ENCODE measurements at regions not wholly inside any gene's neighbourhood (a gene's known extent, or its start where the extent isn't known, plus 50 kb on each side); places are given as distances from the start of the nearest gene placed in this dataset.
"Not testable (repeated sequence)": the region's sequence is repeated elsewhere in the genome, so short reads cannot be mapped to it uniquely, and the experiment has no call there.

DNA sequence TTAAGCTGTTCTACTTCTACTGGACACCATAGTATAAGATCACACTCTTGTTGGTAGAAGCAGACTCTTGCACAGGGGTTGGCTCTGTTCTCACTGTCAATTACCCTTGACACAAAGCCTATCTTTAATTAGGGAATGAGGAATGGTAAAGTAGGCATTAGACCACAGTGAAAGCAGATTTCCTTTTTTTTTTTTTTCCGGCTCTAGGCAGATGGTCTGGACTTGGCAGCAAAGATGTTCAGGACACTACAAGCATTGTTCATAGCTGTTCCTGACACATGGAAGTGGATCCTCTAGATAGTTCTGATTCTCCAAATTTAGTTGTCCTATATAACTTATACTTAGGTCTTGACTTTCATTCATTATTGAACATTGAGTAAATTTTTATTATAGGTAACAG, 672.2 kb upstream of the CELF4 start:
- no peak for DNase-seq (ENCODE audit: extremely low read depth in 1 of 11, low read depth in 9 of 11, low spot score in 4 of 11)

DNA sequence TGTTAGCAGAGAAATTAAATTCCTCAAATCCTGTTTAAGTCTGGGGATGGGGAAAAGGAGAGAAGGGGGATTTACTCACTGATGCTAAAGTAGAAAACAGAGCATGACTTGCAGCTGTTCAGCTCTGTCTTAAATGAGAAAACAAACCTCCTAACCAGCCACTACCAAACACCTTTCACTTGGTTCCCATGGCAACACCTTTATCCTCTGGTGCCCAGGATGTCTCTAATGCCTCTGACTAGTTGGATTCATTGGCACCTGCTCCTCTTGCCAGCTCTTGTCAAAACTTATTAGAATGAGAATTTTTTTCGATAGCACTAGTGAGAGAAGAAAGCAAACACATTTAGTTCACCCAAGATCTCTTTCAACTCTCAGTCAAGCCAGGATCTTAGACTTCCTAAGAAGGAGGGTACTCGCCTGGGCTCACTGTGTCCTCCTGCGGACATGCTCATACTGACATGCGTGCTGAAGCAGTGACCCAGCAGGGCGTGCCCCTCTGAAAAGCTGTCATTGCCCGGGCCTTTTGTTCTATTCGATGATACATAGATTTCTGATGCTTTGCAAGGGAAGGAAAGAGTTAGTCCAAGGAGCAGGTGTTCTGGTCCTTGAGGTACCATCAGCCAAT, 656.0 kb upstream of the CELF4 start:
- no peak for DNase-seq (ENCODE audit: extremely low read depth in 1 of 11, low read depth in 9 of 11, low spot score in 4 of 11)

DNA sequence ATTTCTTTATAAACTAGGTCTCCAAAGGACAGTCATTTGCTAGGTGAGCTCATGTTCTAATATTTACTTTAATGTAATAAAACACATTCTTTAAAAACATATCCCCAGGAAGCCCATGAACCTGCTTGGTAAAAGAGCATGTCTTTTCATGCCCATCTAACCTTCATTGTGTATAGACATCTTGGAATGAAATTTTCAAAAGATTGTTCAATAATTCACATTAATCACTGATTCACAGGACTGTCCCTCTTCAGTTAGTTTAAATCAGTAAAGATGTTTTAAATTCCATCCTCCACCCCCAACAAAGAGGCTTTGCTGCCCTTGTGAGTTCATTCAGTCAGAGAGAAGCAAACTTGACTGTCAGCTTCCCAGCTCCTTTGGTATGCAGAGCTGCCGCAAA, 633.4 kb upstream of the CELF4 start:
- DNase-seq (ENCODE audit: extremely low read depth in 1 of 11, low read depth in 9 of 11, low spot score in 4 of 11): no peak

DNA sequence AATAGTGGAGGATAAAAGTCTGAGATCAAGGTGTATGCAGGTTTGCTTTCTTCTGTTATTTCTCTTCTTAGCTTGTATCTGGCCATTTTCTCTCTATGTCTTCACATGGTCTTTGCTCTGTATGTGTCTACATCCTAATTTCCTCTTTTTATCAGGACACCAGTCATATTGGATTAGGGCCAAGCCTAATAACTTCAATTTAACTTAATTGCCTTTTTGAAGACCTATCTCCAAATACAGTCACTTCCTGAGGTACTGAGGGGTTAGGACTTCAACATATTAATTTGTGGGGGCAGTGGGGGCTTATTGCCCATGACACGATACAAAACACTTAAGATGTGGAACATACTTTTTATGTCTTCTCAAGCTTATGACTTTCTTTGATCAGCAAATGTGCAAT, 632.9 kb upstream of the CELF4 start:
- DNase-seq (ENCODE audit: extremely low read depth in 1 of 11, low read depth in 9 of 11, low spot score in 4 of 11): no peak

DNA sequence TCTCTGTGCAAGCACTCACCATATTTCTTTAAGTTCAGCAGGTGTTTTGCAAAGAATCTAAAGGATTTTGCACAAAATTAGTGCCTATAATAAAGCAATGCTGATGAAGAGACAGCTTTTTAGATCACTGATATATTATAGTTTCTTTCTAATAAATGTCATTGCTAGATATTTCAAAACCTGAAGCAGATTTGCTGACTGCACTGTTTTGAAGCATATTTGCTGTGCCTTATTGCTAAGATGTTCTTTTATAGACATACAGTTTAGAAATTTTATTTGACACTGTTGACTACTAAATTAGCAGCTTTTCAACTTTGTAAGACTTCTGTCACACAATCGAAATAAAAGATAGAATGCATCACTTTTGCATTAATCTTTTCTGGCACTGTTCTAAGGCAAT, 620.9 kb upstream of the CELF4 start:
- no peak for DNase-seq (ENCODE audit: extremely low read depth in 1 of 11, low read depth in 9 of 11, low spot score in 4 of 11)

DNA sequence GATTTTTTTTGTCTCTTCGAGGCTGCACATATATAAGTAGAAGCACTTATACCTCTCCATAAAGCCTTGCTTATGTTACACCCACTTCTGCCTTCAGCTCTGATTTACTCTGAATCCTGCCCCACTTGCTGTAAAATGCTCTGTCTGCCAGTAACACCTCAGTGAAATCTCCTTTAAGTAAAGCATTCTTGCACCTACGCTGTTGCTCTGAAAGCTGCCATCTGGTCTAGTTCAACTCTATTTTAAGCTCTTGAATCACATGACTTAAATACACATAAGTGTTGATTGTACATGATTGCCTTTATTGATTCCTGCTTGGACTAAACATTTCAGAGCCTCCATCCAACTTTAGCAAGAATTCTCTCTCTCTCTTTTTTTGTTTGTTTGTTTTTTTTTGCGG, 609.0 kb upstream of the CELF4 start:
- DNase-seq (ENCODE audit: extremely low read depth in 1 of 11, low read depth in 9 of 11, low spot score in 4 of 11): peak in 1 of 11 donors; percentile 3

DNA sequence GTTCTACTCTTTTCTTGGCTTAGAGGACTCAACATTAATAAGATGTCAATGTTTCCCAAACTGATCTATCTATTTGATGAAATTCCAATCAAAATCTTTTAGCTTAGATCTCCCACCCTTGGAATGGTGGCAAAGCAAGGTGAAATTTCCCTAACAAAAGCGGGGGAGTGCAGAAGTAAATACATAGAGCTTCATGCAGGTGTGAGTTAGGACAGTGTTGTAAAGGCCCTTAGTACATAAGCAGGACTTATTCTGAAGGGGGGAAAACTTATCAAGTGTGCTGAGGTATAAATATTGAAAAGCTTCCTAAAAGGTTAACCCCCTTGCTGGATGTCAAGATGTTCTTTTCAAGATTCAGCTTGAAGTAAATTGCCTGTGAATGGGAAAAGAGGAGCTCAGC, 608.6 kb upstream of the CELF4 start:
- DNase-seq (ENCODE audit: extremely low read depth in 1 of 11, low read depth in 9 of 11, low spot score in 4 of 11): no peak

DNA sequence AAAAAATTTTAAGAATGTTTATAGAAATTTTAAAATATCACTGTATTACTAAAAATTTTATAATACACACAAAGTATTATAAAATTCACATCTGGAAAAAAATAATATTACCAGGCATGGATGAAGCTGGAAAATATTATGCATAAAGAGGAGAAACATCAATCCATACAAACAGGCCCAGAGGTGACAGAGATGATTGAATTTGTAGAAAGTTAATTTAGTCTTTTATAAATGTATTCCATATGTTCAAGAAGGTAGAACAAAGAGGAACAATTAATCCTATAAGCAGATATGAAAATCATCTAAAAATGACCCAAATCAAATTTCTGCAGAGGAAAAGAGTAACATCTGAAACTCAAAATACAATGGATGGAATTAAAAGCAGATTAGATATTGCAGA, 605.2 kb upstream of the CELF4 start:
- no peak for DNase-seq (ENCODE audit: extremely low read depth in 1 of 11, low read depth in 9 of 11, low spot score in 4 of 11)

DNA sequence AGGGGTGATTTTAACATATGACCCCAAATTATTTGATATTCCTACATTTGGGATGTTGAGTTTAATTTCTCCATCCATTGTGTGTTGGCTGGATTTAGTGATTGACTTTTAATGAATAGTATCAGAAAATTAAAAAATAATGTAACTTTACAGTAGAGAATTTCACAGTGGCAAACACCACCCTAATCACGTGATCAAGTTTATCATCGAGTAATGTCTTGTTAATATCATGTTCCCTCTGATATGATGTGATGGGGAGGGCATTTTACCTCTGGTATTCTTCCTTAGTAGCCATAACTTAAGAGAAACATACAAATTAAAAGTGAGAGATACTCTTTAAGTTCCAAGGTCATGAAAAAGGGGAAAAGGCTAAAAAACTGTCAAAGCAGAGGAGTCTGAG, 602.0 kb upstream of the CELF4 start:
- DNase-seq (ENCODE audit: extremely low read depth in 1 of 11, low read depth in 9 of 11, low spot score in 4 of 11): no peak

DNA sequence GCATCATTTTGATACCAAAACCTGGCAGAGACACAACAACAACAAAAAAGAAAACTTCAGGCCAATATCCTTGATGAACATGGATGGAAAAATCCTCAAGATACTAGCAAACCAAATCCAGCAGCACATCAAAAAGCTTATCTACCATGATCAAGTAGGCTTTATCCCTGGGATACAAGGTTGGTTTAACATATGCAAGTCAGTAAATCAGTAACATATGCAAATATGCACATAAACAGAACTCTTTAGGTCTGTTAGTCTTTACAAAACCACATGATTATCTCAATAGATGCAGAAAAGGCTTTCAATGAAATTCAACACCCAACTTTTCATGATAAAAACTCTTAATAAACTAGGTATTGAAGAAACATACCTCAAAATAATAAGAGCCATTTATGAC, 587.5 kb upstream of the CELF4 start:
- not testable (repeated sequence) for DNase-seq (ENCODE audit: extremely low read depth in 1 of 11, low read depth in 9 of 11, low spot score in 4 of 11)

DNA sequence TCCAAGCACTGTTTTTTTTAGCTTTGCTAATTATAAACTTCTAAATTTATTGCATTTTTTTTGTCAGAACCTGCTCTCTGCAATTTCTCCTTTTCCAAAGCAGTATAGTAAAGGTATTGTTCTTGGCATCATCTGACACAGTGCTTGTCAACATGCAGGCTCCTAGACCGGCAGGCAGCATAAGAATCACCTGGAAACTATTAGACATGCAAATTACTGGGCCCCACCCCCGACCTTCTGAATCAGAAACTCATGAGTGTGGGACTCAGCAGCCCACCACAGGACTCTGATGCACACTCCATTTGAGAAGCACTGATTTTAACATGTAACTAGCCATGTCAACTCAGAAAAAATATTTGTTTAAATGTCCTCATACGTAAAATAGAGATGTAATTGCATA, 551.1 kb upstream of the CELF4 start:
- DNase-seq (ENCODE audit: extremely low read depth in 1 of 11, low read depth in 9 of 11, low spot score in 4 of 11): no peak

DNA sequence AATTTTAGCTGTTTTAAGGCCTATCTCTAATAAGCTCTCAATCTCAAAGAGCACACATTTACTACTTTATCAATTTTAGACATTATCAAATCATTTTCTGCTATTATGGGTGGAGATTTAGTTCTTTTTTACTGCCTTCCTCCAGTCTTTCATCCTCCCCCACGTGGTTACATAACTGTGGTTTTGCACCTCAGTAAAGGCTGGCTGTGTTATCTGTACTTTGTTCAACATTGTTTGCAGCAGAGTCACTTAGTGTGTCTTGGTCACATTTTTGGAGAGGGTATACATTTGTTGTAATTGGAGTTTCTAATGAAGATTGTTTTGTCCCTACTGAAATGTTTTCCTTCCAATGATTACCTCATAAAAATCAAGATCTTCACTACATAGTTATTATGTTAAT, 549.6 kb upstream of the CELF4 start:
- no peak for DNase-seq (ENCODE audit: extremely low read depth in 1 of 11, low read depth in 9 of 11, low spot score in 4 of 11)

DNA sequence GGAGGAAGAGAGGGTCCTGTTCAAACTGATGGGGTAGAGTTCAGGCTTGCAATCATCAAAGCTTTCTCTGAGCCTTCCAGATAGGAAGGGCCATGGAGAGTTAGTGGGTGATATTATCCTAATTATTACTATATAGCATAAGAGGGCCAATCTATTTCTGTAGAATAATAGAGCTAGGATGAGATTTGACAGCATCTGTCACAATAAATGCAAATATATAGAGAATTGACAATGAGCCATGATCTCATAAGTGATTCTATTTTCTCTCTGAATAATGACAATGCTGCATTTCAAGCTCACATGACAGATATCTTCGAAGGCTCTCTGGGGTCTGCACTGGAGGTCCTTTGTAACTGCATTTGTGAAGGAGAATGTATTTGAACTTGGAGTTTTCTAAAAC, 521.9 kb upstream of the CELF4 start:
- no peak for DNase-seq (ENCODE audit: extremely low read depth in 1 of 11, low read depth in 9 of 11, low spot score in 4 of 11)

DNA sequence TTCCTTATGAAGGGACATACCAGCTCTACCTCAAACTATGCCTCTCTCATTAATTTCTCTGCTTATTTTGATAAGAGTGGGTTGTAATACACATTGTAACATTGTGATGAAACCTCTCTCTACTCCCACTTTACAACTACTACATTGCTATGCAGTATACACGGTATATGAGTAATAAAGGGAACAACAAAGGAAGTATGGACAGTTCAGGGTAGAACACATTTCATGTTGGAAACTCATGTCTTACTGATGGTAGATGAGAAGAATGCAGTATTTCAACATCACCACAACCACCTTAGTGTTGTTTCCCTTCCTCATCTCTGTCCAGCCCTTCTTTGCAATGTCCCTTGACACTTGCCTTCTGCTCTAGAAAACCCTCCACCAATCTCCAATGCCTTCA, 515.9 kb upstream of the CELF4 start:
- DNase-seq (ENCODE audit: extremely low read depth in 1 of 11, low read depth in 9 of 11, low spot score in 4 of 11): no peak

DNA sequence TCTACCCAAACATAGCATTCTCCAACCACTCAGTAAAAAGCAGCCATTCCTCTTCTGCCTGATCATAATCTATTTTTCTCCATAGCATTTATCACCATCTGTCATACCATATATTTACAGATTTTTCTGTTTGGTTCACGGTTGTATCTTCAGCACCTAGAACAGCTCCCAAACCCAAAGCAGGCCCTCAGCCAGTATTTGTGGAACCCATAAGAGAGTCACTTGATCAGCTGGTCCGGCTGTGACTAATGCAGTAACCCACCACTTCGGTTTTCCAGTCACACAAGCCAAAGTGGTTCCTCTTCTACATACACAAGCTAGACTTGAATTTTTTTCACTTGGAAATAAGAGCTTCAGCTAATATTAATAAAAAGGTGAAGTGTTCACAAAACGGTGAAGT, 511.6 kb upstream of the CELF4 start:
- DNase-seq (ENCODE audit: extremely low read depth in 1 of 11, low read depth in 9 of 11, low spot score in 4 of 11): peak in 5 of 11 donors; percentile 2 to 18 (median 3)

DNA sequence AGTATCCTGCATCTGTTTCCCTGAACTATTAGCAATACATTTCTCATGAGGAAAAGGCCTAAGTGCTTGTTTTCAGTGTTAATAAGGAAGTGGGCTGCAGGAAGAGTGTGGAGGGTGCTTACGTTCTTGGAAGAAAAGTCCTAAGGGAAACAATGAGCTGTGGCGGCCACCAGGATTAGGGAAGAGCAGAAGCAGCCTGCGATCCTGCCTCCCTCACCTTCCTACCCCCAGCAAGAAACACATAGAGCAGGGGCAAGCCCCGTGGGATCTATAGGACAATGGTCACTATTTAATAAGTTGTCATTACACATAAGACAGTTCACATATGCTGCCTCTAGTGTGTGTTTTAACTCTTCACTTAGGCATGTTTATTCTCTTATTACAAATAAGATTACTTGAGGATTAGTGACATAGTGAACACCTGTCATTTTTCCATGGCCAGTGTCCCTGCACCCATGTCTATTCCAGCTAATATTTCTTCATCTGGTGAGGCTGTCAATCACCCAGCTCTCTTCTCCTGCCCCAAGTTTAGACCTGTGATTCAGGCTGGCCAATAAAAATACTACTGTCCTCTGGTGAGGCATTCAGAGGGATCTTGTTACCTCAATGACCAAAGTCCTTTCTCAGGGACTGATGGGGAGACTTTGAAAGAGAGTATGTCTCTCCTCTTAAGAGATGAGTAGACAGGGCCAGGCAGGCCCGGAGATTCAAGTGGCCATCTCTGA, 510.9 kb upstream of the CELF4 start:
- DNase-seq (ENCODE audit: extremely low read depth in 1 of 11, low read depth in 9 of 11, low spot score in 4 of 11): no peak

DNA sequence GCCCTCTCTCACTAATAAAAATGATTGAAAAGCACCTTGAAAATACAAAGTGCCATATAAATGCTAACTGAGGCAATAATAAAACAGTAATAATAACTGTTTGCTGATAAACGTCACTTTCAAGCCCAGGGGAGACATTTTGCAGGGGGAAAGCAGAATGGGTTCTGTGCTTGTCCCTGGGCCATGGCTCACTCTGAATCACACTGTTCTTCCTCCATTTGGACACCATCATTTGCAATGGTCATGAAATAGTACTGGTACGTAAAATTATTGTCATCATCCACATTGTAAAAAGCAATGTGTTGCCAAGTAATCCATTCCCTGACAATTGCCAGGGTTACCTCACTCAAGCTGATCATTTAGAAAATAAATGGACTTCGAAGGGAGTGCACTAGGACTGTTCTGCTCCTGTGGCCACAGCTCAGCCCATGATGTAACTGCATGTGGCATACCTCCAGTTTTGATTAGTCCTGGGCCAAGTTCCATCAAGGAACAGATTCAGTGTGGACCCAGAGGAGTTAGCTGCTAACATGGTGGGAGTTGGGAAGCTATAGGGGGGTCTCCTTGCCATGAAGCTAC, 508.8 kb upstream of the CELF4 start:
- no peak for DNase-seq (ENCODE audit: extremely low read depth in 1 of 11, low read depth in 9 of 11, low spot score in 4 of 11)

DNA sequence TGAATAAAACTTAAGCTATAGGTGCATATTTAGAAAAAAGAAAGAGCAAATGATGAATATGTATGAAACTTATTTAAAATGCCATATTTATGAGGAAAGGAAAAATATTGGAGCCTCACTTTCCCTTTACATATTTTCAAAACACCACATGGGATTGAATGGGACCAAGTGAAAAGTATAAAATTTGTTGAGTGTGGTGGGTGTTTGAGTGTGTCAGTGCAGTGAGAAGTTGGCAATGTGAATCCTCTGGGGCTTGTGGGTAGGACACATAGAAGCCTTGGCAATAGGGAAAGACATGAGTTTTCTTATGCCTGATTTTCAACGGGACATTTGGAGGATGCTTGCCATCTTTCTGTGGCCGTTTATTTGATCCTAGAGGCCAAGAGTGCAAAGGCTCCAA, 502.2 kb upstream of the CELF4 start:
- DNase-seq (ENCODE audit: extremely low read depth in 1 of 11, low read depth in 9 of 11, low spot score in 4 of 11): no peak

DNA sequence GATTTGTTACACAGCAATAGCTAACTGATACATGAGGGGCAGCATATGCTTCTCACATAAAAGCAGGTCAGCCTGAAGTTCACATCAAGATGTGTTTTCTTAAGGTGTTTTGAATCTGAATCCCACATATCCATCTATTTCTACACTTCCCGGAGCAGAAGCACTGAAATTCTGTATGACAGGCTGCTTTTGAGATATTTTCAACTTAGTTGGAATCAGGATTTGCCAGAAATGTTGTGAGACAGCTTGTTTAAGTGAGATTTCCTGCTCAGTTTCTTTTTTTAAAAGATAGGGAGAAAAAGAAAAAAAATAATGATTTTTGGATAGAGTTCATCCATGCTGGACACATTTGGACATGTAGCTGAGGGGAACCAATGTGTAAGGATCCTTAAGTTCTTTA, 501.5 kb upstream of the CELF4 start:
- DNase-seq (ENCODE audit: extremely low read depth in 1 of 11, low read depth in 9 of 11, low spot score in 4 of 11): no peak

DNA sequence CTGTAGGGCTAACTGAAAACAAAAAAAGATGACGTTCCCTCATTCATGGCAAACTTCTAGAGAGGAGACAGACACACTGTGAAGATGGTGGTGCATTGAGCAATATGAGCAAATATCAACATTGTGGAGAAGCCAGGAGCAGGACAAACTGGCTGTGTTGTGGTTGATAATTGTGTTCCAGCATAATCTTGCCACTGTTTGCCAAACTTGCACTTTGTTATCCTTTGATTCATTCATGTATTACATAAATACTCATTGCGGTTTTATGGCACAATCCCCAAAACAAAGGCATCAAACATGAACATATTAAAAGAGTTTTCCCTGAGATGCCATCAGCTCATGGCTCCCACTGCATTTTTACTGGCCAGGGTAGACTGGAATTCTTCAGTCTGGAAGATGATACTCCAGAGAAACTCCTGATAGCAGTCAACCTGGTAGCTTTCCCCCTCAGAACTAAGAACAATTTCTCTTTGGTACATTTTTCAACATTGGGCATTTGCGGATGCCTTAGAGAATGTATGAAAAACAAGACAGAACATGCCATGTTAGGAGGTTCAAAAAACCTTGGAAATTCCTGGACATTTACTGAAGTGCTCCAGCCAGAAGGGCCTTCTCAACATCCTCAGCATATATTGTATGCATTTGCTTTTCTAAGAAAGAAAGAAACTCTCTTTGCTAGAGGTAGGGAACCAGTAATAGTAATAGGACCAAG, 487.4 kb upstream of the CELF4 start:
- no peak for DNase-seq (ENCODE audit: extremely low read depth in 1 of 11, low read depth in 9 of 11, low spot score in 4 of 11)
